LNCaP clone FGC (cell line): ENCODE measurements at regions not wholly inside any gene's neighbourhood (a gene's known extent, or its start where the extent isn't known, plus 50 kb on each side); places are given as distances from the start of the nearest gene placed in this dataset.

ENCODE experiments used
- DNase-seq: peaks from one replicate; pipeline ENCODE4 v3.0.0-alpha.2; 2011; ENCODE audit warnings: low read depth
- H3K4me3 ChIP-seq: 2 replicates; pipeline ENCODE4 v1.5.1; 2011; ENCODE audit warnings: mild to moderate bottlenecking, low read depth, low read length, control low read depth
- TF ChIP-seq, protein P1 (sequence below): IDR thresholded peaks from 2 replicates; pipeline ENCODE4 v1.5.1; 2012; ENCODE audit warnings: mild to moderate bottlenecking; ENCODE audit not compliant: control insufficient read depth, insufficient read depth; ENCODE audit errors: extremely low read depth

DNA sequence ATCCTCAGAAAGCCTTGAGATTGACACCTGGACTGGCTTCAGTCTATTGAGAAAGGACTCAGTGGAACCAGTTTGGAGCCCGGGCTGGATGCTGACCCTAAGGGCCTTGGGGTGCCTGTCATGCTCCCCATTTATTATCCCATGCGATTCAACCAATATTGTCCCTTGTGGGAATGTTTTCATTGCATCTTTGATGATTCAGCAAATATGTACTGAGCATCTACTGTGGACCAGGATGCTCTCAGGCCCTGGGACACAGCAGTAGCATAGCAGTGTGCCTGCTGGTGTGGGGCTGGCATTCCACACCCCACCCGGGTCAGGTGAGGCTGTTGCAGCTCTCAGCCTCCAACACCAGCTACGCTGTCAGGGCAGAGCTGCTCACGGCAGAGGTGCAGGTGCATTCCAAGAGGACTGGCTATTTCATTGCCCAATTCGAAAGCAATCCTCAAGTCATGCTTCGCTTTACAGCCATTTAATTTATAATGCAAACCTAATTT is 586.0 kb downstream of the TCERG1L start:
- TF ChIP-seq, protein P1, sequence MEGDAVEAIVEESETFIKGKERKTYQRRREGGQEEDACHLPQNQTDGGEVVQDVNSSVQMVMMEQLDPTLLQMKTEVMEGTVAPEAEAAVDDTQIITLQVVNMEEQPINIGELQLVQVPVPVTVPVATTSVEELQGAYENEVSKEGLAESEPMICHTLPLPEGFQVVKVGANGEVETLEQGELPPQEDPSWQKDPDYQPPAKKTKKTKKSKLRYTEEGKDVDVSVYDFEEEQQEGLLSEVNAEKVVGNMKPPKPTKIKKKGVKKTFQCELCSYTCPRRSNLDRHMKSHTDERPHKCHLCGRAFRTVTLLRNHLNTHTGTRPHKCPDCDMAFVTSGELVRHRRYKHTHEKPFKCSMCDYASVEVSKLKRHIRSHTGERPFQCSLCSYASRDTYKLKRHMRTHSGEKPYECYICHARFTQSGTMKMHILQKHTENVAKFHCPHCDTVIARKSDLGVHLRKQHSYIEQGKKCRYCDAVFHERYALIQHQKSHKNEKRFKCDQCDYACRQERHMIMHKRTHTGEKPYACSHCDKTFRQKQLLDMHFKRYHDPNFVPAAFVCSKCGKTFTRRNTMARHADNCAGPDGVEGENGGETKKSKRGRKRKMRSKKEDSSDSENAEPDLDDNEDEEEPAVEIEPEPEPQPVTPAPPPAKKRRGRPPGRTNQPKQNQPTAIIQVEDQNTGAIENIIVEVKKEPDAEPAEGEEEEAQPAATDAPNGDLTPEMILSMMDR: no peak
- H3K4me3 ChIP-seq: peak overlapping the region; percentile 21; the same call in 1 of the 2 replicates
- DNase-seq: no peak

DNA sequence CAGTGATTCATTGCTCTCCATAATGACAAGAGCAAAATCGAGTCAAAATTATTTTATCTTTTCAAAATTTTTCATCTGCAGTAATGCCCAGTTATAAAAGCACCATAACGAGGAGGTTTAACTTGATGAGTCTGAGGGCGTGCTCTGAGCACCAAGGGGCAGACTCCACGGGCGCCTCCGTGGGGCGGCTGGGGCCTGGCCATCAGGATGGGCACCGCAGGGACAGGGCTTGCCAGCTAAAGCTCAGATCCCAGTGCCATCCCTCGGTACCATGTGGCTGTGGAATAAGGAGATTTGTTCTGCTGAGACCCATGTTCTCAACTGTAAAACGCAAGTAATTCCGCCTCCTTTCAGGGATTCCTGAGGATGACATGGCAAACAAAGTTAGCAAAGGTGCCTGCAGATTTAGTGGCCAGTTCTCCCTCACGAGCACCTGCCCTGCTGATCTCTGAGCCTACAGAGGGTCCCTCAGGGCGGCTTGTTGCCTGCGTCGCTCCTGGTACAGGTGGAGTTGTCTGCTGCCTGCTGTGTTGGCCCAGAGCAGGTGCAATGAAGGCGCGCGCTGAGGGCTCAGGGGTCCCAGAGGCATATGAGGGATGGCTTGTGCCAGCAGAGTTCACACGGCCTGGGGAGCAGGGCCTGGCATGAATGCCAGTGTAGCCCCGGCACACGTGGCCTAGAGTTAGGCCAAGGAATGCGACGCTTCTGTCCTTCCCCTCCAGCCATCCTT is 584.4 kb downstream of the TCERG1L start:
- no peak overlapping the region for H3K4me3 ChIP-seq
- DNase-seq: no peak
- TF ChIP-seq, protein P1: no peak

DNA sequence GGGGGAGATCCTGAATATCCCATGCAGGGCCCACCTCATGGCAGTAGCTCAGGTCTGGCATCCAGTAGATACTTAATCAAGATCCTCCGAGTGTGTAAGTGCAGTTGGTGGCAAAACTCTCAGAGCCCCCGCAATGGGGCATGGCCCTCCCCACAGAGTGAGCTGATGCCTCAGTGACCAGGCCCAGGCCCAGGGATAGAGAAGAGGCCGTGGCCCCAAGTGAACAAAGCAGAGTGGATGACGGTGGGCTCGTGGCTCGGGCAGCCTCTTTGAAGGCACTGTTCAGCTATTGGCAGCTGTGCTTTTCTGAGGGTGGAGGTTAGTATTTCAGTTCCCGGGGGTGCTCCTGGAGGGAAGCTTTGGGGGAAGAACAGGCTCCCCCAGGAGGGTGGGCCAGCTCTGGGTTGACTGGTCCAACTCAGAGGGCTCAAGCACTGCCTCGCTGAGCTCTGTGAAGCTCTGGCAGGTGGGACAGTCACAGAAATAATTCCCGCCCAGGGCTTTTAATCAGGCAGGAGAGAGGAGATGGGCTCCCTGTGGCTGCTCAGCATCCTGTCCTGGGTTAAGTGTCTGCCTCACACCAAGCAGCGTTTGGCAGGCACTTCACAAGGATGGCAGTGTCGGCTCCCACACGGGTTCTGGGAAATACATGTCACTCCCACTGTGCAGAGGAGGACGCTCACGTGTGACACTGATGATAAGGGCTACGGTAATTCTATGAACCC is 583.6 kb downstream of the TCERG1L start:
- no peak overlapping the region for H3K4me3 ChIP-seq
- TF ChIP-seq, protein P1: no peak
- no peak for DNase-seq

DNA sequence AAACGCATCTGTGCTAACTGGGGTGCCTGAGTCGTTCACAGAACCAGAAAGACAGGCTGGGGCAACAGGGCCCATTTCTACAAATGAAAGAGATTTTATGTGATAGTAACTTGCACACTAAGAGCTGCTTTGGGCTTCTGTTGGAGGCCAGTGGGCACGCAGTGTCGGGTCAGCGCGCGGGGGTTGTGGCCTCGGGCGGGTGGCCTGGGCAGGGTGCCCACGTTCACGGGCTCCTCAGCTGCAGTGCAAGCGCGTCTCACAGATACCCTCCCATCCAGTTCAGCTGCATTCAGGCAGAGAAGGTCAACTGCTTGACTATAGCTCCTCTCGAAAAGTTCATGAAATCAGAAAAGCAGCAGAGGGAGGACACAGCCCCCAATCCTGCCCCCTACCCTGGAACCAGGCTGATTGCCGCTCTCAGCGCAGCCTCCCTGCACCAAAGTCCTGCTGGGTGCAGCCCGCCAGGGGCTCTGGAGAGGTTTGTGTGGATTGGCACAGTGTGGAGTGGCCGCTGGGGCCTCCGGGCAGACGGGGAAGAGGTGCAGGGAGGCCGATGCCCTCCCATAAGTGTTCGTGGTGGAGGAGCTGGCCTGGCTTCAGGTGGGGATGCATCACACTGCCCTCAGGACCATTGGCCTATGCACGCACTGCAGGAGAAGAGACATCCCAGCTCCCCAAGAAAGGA is 582.8 kb downstream of the TCERG1L start:
- TF ChIP-seq, protein P1: no peak
- H3K4me3 ChIP-seq: no peak overlapping the region
- DNase-seq: no peak

DNA sequence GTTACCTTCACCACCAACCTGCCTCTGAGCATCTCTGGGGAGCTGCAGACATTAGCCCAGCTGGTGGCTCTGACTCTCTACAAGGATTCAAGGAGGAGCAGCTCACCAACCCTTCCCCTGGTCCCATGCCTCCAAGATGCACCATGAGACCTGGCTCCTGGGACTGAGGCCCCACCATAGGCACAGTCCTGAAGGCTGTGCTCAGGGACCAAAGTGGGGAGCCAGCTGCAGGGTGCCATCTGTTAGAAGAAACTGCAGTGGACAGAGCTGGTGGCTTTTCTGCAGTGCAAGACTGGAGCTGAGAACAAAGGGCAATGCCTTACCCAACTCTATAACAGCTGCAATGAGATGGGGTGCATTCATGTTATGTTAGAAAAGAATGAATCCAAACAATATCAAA is 581.6 kb downstream of the TCERG1L start:
- TF ChIP-seq, protein P1: no peak
- H3K4me3 ChIP-seq: no peak overlapping the region
- no peak for DNase-seq

DNA sequence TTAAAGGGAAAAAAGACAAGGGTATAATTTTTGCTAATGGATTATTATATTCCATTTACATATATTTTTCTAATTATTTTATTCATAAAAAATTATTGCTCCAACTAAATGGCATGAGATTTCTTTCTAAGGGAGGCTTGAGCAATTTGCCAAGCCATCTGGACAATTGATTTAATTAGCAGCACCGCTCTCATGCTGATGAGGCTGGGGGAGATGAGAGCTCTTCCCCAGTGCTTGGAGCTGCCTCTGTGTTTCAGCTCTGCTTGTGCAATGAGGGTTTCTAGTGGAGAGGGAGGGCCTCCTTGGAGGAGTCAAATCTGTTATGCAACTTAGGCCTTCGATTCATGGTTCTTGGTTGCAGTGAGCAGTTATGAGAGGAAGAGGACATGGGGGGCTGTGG is 574.3 kb downstream of the TCERG1L start:
- TF ChIP-seq, protein P1: no peak
- no peak overlapping the region for H3K4me3 ChIP-seq
- DNase-seq: no peak
